Body of pancreas (tissue), 4 donors: ENCODE measurements at regions not wholly inside any gene's neighbourhood (a gene's known extent, or its start where the extent isn't known, plus 50 kb on each side); places are given as distances from the start of the nearest gene placed in this dataset.
"Not testable (repeated sequence)": the region's sequence is repeated elsewhere in the genome, so short reads cannot be mapped to it uniquely, and the experiment has no call there.

Experiments
- ATAC-seq: fragments of 150-250 bp; one replicate; pipeline ENCODE4 v1.9.1; 2016
- DNase-seq, 4 donors: peaks; one replicate each; pipeline ENCODE4 v3.0.0-alpha.2; 2019
- H3K27ac ChIP-seq, 4 donors: fragments of 200-600 bp; sonication (generic); 1 replicate in 3 of 4; 2 replicates in 1 of 4; pipeline versions ENCODE4 v1.5.1 to v1.6.1; 2016 to 2019; ENCODE audit warnings: mild to moderate bottlenecking in 1 of 4, mixed read lengths in 1 of 4, moderate library complexity in 1 of 4
- H3K27me3 ChIP-seq, 2 donors: fragments of 200-600 bp; sonication (generic); one replicate each; pipeline ENCODE4 v1.6.0; 2016; ENCODE audit warnings: mild to moderate bottlenecking in 1 of 2
- H3K36me3 ChIP-seq, 2 donors: fragments of 200-600 bp; sonication (generic); replicated peaks in 1 of 2; 2 replicates each; pipeline ENCODE4 v1.5.1; 2016; ENCODE audit warnings: low read depth in 2 of 2; ENCODE audit not compliant: insufficient read depth in 1 of 2
- H3K4me1 ChIP-seq: fragments of 200-600 bp; sonication (generic); one replicate; pipeline ENCODE4 v1.6.0; 2016
- H3K4me3 ChIP-seq, 2 donors: fragments of 200-600 bp; sonication (generic); 1 replicate in 1 of 2; 2 replicates in 1 of 2; pipeline ENCODE4 v1.5.1; 2016 to 2019
- H3K9me3 ChIP-seq, 3 donors: fragments of 200-600 bp; sonication (generic); 1 replicate in 2 of 3; 2 replicates in 1 of 3; pipeline ENCODE4 v1.5.1; 2016
- CTCF ChIP-seq, 7 experiments: fragments of 450-650 bp in 4 of 7; fragments of 200-600 bp in 3 of 7; sonication (generic) in 3 of 7; IDR thresholded peaks; one replicate each; pipeline ENCODE4 v1.5.1; 2016 to 2019; ENCODE audit warnings: antibody characterized with exemption in 7 of 7
- POLR2A ChIP-seq, 3 donors: fragments of 450-650 bp; IDR thresholded peaks; one replicate each; pipeline ENCODE4 v1.6.1; 2016; ENCODE audit warnings: antibody characterized with exemption in 3 of 3, mild to moderate bottlenecking in 2 of 3
- WGBS, 2 donors: methylation state at CpG; one replicate each; pipeline ENCODE4 v1.1.5; 2017; 5-methylcytosine and 5-hydroxymethylcytosine counted together
- intact Hi-C: fragments of 100-400 bp; cut with DNase I; formaldehyde crosslinking; loops from one replicate; pipeline ENCODE4 v1.15.1; 2023

GRCh38 chr7:359226-359765, 69.3 kb downstream of the FOXL3 start:
- WGBS, 2 donors: 84 to 93% methylated on average over 7 to 16 of the region's 19 CpGs
- H3K4me3 ChIP-seq: no peak overlapping the region
- TF ChIP-seq POLR2A (IDR thresholded peaks at IDR 0.05): no peak
- no peak for TF ChIP-seq CTCF (IDR thresholded peaks at IDR 0.05)
- DNase-seq (peak in 1 of 4 donors; percentile 5), ATAC-seq (no peak)
- no peak overlapping the region for H3K27ac ChIP-seq
- no peaks in the 10 kb centered on the region for H3K36me3 ChIP-seq
- peaks cover 15% of the 10 kb centered on the region for H3K4me1 ChIP-seq
- H3K27me3 ChIP-seq: no peaks in the 10 kb centered on the region
- H3K9me3 ChIP-seq: peaks cover 0 to 3% (median 0%) of the 10 kb centered on the region in 3 donors
- intact Hi-C loops: loop anchor here (10.0 kb wide), 1 partner anchor 64 kb away; the partner anchor contains the start of gene FOXL3

GRCh38 chr7:359766-360361, 69.9 kb downstream of the FOXL3 start:
- intact Hi-C loops: loop anchor here (10.0 kb wide), 1 partner anchor 65 kb away; the partner anchor contains the start of gene FOXL3
- WGBS, 2 donors: 74 to 88% methylated on average over 19 to 20 of the region's 25 CpGs
- DNase-seq: peak in 1 of 4 donors; percentile 4

GRCh38 chr7:360454-361100, 70.6 kb downstream of the FOXL3 start:
- Histone ChIP-seq H3K36me3 (no peaks in the 10 kb centered on the region), H3K9me3 (peaks cover 0 to 3% (median 0%) of the 10 kb centered on the region in 3 donors), H3K27me3 (no peaks in the 10 kb centered on the region), H3K27ac (no peak overlapping the region), H3K4me1 (peaks cover 15% of the 10 kb centered on the region), H3K4me3 (no peak overlapping the region)
- DNase-seq (peak in 1 of 4 donors; percentile 4), ATAC-seq (no peak)
- whole genome bisulfite sequencing, 2 donors: 81 to 92% methylated on average over 35 to 39 of the region's 39 CpGs
- intact Hi-C loops: no loop called here
- TF ChIP-seq POLR2A (IDR thresholded peaks at IDR 0.05): no peak
- no peak for TF ChIP-seq CTCF (IDR thresholded peaks at IDR 0.05)

More at GRCh38 chr7:359766-360361, 69.9 kb downstream of the FOXL3 start:
- Histone ChIP-seq H3K4me1 (peaks cover 15% of the 10 kb centered on the region), H3K4me3 (no peak overlapping the region), H3K36me3 (no peaks in the 10 kb centered on the region), H3K9me3 (peaks cover 0 to 3% (median 0%) of the 10 kb centered on the region in 3 donors), H3K27ac (no peak overlapping the region), H3K27me3 (no peaks in the 10 kb centered on the region)
- ATAC-seq: no peak
- no peak for TF ChIP-seq POLR2A (IDR thresholded peaks at IDR 0.05)
- no peak for TF ChIP-seq CTCF (IDR thresholded peaks at IDR 0.05)

DNA sequence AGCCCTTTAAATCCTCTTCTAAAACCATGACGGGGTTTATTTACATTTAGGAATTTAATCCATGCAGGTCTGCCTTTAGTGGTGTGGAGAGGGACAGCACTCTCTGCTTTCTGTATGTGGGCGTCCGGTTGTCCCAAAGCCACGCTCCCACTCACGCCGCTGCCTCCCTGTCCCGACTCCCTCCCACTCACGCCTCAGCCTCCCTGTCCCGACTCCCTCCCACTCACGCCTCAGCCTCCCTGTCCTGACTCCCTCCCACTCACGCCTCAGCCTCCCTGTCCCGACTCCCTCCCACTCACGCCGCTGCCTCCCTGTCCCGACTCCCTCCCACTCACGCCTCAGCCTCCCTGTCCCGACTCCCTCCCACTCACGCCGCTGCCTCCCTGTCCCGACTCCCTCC, 71.2 kb downstream of the FOXL3 start:
- H3K9me3 ChIP-seq, H3K27ac ChIP-seq, H3K27me3 ChIP-seq, ATAC-seq, intact Hi-C loops, H3K36me3 ChIP-seq, H3K4me3 ChIP-seq: not testable (repeated sequence)
- DNase-seq: peak in 1 of 4 donors; percentile 3
- H3K4me1 ChIP-seq: peaks cover 15% of the 10 kb centered on the region
- WGBS, 2 donors: 73 to 88% methylated on average over 10 to 17 of the region's 20 CpGs

GRCh38 chr7:361680-362401, 71.9 kb downstream of the FOXL3 start:
- Histone ChIP-seq H3K27me3 (no peaks in the 10 kb centered on the region), H3K27ac (peak overlapping the region in 2 of 4 donors; percentile 11 to 60), H3K36me3 (no peaks in the 10 kb centered on the region), H3K9me3 (peaks cover 0 to 3% (median 0%) of the 10 kb centered on the region in 3 donors), H3K4me3 (no peak overlapping the region), H3K4me1 (peaks cover 15% of the 10 kb centered on the region)
- WGBS, 2 donors: 78 to 84% methylated on average over 8 to 12 of the region's 18 CpGs
- intact Hi-C loops: no loop called here
- no peak for DNase-seq
- no peak for ATAC-seq
- TF ChIP-seq CTCF (IDR thresholded peaks at IDR 0.05) (no peak), POLR2A (IDR thresholded peaks at IDR 0.05) (no peak)
